BLaER1 (cell line): ENCODE measurements at regions not wholly inside any gene's neighbourhood (a gene's known extent, or its start where the extent isn't known, plus 50 kb on each side); places are given as distances from the start of the nearest gene placed in this dataset.

ENCODE experiments used
- H3K27ac ChIP-seq: shearing (Covaris generic); formaldehyde crosslinking; 2 replicates; pipeline ENCODE4 v1.8.1; 2022
- H3K27me3 ChIP-seq: shearing (Covaris generic); formaldehyde crosslinking; 2 replicates; pipeline ENCODE4 v1.8.1; 2022
- H3K36me3 ChIP-seq: shearing (Covaris generic); formaldehyde crosslinking; 2 replicates; pipeline ENCODE4 v1.8.1; 2022
- H3K4me1 ChIP-seq: shearing (Covaris generic); formaldehyde crosslinking; 2 replicates; pipeline ENCODE4 v1.8.1; 2022
- H3K4me2 ChIP-seq: shearing (Covaris generic); formaldehyde crosslinking; 2 replicates; pipeline ENCODE4 v1.8.1; 2022
- H3K4me3 ChIP-seq: shearing (Covaris generic); formaldehyde crosslinking; 2 replicates; pipeline ENCODE4 v1.8.1; 2022
- H3K9ac ChIP-seq: shearing (Covaris generic); formaldehyde crosslinking; 2 replicates; pipeline ENCODE4 v1.8.1; 2022
- H3K9me3 ChIP-seq: shearing (Covaris generic); formaldehyde crosslinking; 2 replicates; pipeline ENCODE4 v1.8.1; 2022
- H4K20me1 ChIP-seq: shearing (Covaris generic); formaldehyde crosslinking; 2 replicates; pipeline ENCODE4 v1.8.1; 2022
- Cebpa-rat ChIP-seq: shearing (Covaris generic); IDR thresholded peaks from 2 replicates; pipeline ENCODE4 v1.8.1; 2022

GRCh38 chr2:236632295-236633218, 62.9 kb downstream of the ACKR3 start:
- no peak overlapping the region for H3K4me3 ChIP-seq
- no peak overlapping the region; the same call in 1 of the 2 replicates for H3K4me2 ChIP-seq
- no peak overlapping the region for H3K9ac ChIP-seq
- H3K4me1 ChIP-seq, result peaks cover 7% of the 10 kb centered on the region
- no peak overlapping the region for H3K27ac ChIP-seq
- H3K36me3 ChIP-seq, result no peaks in the 10 kb centered on the region
- H4K20me1 ChIP-seq, result no peaks in the 10 kb centered on the region
- H3K27me3 ChIP-seq, result no peaks in the 10 kb centered on the region
- TF ChIP-seq Cebpa-rat, result no peak
- H3K9me3 ChIP-seq, result no peaks in the 10 kb centered on the region

DNA sequence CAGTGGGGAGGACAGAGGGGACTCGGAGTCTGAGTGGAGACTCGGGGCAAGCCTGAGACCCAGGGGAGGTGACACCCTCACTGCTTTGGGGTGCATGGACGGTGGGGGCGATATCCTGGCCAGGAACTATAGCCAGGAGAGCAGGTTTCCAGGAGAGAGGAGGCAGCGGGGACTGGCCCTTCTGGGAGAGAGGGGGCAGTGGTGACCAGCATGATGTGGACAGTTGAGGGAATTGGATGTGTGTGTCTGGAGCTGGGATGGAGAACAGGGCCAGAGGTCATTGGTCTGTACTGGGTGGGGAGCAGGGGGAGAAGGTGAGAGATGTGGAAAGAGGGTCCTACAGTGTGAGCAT, 63.6 kb downstream of the ACKR3 start:
- Histone ChIP-seq H3K9ac (no peak overlapping the region), H4K20me1 (no peaks in the 10 kb centered on the region), H3K4me3 (no peak overlapping the region), H3K4me2 (no peak overlapping the region), H3K36me3 (no peaks in the 10 kb centered on the region), H3K4me1 (peaks cover 7% of the 10 kb centered on the region), H3K9me3 (no peaks in the 10 kb centered on the region), H3K27ac (no peak overlapping the region), H3K27me3 (no peaks in the 10 kb centered on the region)
- TF ChIP-seq Cebpa-rat, result no peak

DNA sequence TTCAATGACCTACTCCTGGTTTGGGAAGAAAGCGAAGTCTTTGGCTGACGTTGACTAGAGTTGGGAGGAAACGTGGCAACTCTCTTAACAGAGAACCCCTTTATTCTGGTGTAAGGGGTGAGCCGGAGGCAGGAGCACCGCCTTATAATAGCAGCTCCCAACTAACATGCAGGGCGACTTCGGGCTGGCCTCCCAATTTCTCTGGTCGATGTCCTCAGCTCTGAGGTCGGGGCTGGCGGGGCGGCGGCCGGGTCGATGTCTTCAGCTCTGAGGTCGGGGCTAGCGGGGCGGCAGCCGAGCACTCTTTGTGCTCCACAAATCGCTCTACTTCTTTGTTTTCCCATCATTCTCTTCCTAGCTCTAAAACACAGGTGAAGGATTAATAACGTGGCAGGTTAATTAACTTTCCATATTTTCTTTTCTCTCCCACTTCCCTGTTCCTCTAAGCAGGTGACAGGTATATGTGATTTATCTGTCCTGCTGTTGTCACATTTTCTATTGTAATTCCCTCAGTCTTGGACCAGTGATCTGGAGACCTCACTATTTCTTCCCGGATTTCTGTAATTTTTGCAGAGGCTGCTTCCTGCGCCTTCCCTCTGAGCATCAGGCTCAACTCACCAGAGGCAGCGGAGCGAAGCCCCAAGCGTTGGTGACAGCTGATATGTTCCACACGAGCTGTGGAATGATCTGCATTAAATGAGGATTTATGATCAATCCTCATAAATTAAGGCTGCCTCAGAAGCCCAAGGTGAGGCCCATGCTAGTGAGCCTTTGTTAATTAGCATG, 64.3 kb downstream of the ACKR3 start:
- no peak for TF ChIP-seq Cebpa-rat
- H3K4me1 ChIP-seq, result peaks cover 7% of the 10 kb centered on the region
- no peaks in the 10 kb centered on the region for H3K9me3 ChIP-seq
- H3K9ac ChIP-seq, result no peak overlapping the region
- H3K36me3 ChIP-seq, result no peaks in the 10 kb centered on the region
- no peak overlapping the region for H3K4me2 ChIP-seq
- H3K27me3 ChIP-seq, result no peaks in the 10 kb centered on the region
- no peaks in the 10 kb centered on the region for H4K20me1 ChIP-seq
- no peak overlapping the region for H3K4me3 ChIP-seq
- H3K27ac ChIP-seq, result no peak overlapping the region

GRCh38 chr2:236636261-236636660, 66.6 kb downstream of the ACKR3 start:
- no peak overlapping the region for H3K9ac ChIP-seq
- H3K36me3 ChIP-seq, result no peaks in the 10 kb centered on the region
- H3K4me1 ChIP-seq, result peaks cover 7% of the 10 kb centered on the region
- H3K4me2 ChIP-seq, result no peak overlapping the region
- no peaks in the 10 kb centered on the region for H4K20me1 ChIP-seq
- no peak overlapping the region for H3K4me3 ChIP-seq
- H3K27me3 ChIP-seq, result no peaks in the 10 kb centered on the region
- no peak overlapping the region for H3K27ac ChIP-seq
- peaks cover 10% of the 10 kb centered on the region for H3K9me3 ChIP-seq
- no peak for TF ChIP-seq Cebpa-rat

DNA sequence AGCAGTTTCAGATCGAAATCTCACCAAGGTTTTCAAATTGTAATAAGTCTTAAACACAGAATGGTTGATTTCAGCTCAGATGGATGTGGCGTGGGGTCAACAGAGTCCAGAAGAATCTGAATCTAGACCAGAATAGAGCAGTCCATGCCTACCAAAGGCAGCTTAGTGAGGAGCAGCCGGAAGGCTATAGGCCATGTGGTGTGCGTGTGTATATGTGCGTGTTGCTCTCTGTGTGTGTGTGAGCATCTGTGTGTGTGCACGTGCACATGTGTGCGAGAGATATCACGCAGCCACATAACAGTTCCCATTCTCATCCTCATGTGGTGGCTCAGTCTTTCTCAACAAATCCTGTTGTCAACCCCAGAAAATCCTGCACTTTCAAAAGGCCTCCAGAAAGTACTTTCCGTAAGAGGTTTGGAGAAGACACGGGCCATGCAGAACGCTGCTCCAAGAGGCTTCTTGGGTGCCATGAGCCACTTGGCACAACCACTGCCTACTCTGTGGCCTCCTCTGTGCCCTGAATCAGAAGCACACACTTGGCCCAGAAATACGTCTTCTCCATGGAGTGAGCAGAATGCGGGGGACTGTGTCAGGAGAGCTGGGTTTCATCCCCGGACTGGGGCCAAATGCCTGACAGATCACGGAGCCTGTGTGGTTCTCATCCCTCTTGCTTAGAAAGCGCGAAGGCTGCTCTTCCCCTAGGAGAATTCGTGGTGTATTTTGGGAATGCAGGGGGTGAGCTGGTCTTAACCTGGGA, 67.3 kb downstream of the ACKR3 start:
- Histone ChIP-seq H3K9ac (no peak overlapping the region), H3K27me3 (no peaks in the 10 kb centered on the region), H3K36me3 (no peaks in the 10 kb centered on the region), H4K20me1 (no peaks in the 10 kb centered on the region), H3K27ac (no peak overlapping the region), H3K4me1 (peaks cover 7% of the 10 kb centered on the region), H3K4me3 (no peak overlapping the region), H3K9me3 (peaks cover 17% of the 10 kb centered on the region), H3K4me2 (no peak overlapping the region)
- TF ChIP-seq Cebpa-rat, result no peak

DNA sequence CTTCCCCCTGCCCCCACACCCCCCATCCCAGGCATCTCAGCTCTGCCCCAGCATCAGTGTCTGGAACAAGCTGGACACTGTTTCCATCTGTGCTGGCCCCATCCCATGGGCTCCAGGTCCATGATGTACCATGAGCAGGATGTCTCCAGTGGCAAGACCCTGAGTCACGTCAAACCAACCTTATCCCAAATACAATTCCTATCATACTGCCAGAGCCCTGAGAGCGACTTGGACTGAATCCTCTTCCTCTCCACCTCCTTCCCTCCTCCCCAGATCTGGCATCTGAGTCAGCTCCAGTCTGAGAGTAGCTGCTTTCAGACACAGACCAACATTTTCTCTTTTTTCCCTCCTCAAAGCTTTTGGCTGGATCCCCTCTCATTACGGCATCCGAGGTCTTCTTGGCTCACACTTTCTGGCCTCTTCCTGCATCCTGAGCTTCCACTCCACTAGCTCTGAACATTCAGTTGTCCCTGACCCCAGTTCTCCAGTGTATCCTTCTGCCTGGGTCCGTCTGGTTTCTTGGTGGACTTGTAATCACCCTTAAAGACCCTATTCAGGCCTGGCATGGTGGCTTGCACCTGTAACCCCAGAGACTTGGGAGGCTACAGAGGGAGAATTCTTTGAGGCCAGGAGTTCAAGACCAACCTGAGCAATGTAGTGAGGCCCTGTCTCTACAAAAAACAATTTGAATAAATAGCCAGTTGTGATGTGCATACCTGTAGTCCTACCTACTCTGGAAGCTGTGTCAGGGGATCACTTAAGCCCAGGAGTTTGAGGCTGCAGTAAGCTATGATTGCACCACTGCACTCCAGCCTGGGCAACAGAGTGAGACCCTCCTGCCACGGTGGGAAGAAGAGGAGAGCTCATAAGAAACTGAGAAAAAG, 68.3 kb downstream of the ACKR3 start:
- H3K27ac ChIP-seq, result no peak overlapping the region

GRCh38 chr2:236638707-236639106, 69.1 kb downstream of the ACKR3 start:
- Histone ChIP-seq H4K20me1 (no peaks in the 10 kb centered on the region), H3K4me1 (no peaks in the 10 kb centered on the region), H3K4me3 (no peak overlapping the region), H3K36me3 (no peaks in the 10 kb centered on the region), H3K4me2 (no peak overlapping the region), H3K27ac (no peak overlapping the region), H3K27me3 (no peaks in the 10 kb centered on the region), H3K9ac (no peak overlapping the region), H3K9me3 (peaks cover 25% of the 10 kb centered on the region)
- TF ChIP-seq Cebpa-rat, result no peak

More for the DNA sequence above, 68.3 kb downstream of the ACKR3 start:
- Histone ChIP-seq H3K9me3 (peaks cover 25% of the 10 kb centered on the region), H3K4me3 (no peak overlapping the region), H3K36me3 (no peaks in the 10 kb centered on the region), H3K4me1 (no peaks in the 10 kb centered on the region), H3K9ac (no peak overlapping the region), H3K27me3 (no peaks in the 10 kb centered on the region), H4K20me1 (no peaks in the 10 kb centered on the region), H3K4me2 (no peak overlapping the region)
- TF ChIP-seq Cebpa-rat, result no peak

- Histone ChIP-seq H3K9me3 (peaks cover 25% of the 10 kb centered on the region), H3K9ac (no peak overlapping the region), H3K4me3 (no peak overlapping the region), H3K4me1 (no peaks in the 10 kb centered on the region), H4K20me1 (no peaks in the 10 kb centered on the region), H3K27ac (no peak overlapping the region), H3K4me2 (no peak overlapping the region), H3K36me3 (no peaks in the 10 kb centered on the region), H3K27me3 (no peaks in the 10 kb centered on the region)
- no peak for TF ChIP-seq Cebpa-rat
These were observed 70.0 kb downstream of the ACKR3 start for GRCh38 chr2:236639461-236640235.
